GM18868 (cell line): ENCODE measurements at regions not wholly inside any gene's neighbourhood (a gene's known extent, or its start where the extent isn't known, plus 50 kb on each side); places are given as distances from the start of the nearest gene placed in this dataset.

ENCODE experiments used
- ATAC-seq: cut with Tn5 transposase; IDR thresholded peaks from one replicate; pipeline ENCODE4 v1.9.1; 2021; ENCODE audit warnings: mild to moderate bottlenecking, moderate library complexity; ENCODE audit not compliant: unreplicated experiment

- ATAC-seq, result no peak
Observed at GRCh38 chr2:15789381-15790062, 150.8 kb upstream of the MYCN start.

- no peak for ATAC-seq
Observed at GRCh38 chr2:15790326-15790725, 150.0 kb upstream of the MYCN start.

GRCh38 chr2:15790838-15791237, 149.5 kb upstream of the MYCN start:
- no peak for ATAC-seq

- ATAC-seq, result no peak
Observed at GRCh38 chr2:15791294-15791693, 149.1 kb upstream of the MYCN start.

GRCh38 chr2:15792331-15792730, 148.0 kb upstream of the MYCN start:
- ATAC-seq, result no peak

- no peak for ATAC-seq
Observed at GRCh38 chr2:15793078-15793913, 147.1 kb upstream of the MYCN start.

- no peak for ATAC-seq
Observed at GRCh38 chr2:15793978-15794377, 146.4 kb upstream of the MYCN start.

- ATAC-seq, result no peak
Observed at GRCh38 chr2:15794608-15795134, 145.7 kb upstream of the MYCN start.

GRCh38 chr2:15795426-15795825, 144.9 kb upstream of the MYCN start:
- no peak for ATAC-seq

- ATAC-seq, result no peak
Observed at GRCh38 chr2:15796167-15796942, 144.0 kb upstream of the MYCN start.

- no peak for ATAC-seq
Observed at GRCh38 chr2:15797231-15797938, 143.0 kb upstream of the MYCN start.

- ATAC-seq, result no peak
Observed at GRCh38 chr2:15797939-15798281, 142.4 kb upstream of the MYCN start.

- ATAC-seq, result no peak
Observed at GRCh38 chr2:15798701-15799431, 141.5 kb upstream of the MYCN start.

GRCh38 chr2:15799432-15799827, 140.9 kb upstream of the MYCN start:
- ATAC-seq, result peak; percentile 88

GRCh38 chr2:15800495-15801329, 139.6 kb upstream of the MYCN start:
- no peak for ATAC-seq

- ATAC-seq, result no peak
Observed at GRCh38 chr2:15801439-15801838, 138.9 kb upstream of the MYCN start.

GRCh38 chr2:15801904-15802303, 138.4 kb upstream of the MYCN start:
- ATAC-seq, result no peak

- no peak for ATAC-seq
Observed at GRCh38 chr2:15802657-15803542, 137.4 kb upstream of the MYCN start.
